HEK293T (cell line): ENCODE measurements at regions not wholly inside any gene's neighbourhood (a gene's known extent, or its start where the extent isn't known, plus 50 kb on each side); places are given as distances from the start of the nearest gene placed in this dataset.

Source experiments
- ARNT ChIP-seq: fragments of 450-650 bp; IDR thresholded peaks from 2 replicates; pipeline ENCODE4 v1.6.1; 2017; ENCODE audit warnings: mild to moderate bottlenecking
- BHLHE40 ChIP-seq: fragments of 450-650 bp; IDR thresholded peaks from 2 replicates; pipeline ENCODE4 v1.6.1; 2016; ENCODE audit warnings: mild to moderate bottlenecking, moderate library complexity, borderline replicate concordance
- ELF4 ChIP-seq: fragments of 450-650 bp; IDR thresholded peaks from 2 replicates; pipeline ENCODE4 v1.6.1; 2017; ENCODE audit warnings: antibody characterized with exemption
- FOXM1 ChIP-seq: fragments of 450-650 bp; IDR thresholded peaks from 2 replicates; pipeline ENCODE4 v1.6.1; 2017; ENCODE audit warnings: mild to moderate bottlenecking, borderline replicate concordance
- HDGF ChIP-seq: fragments of 450-650 bp; IDR thresholded peaks from 2 replicates; pipeline ENCODE4 v1.6.1; 2017; ENCODE audit warnings: antibody characterized with exemption, borderline replicate concordance
- L3MBTL2 ChIP-seq: fragments of 450-650 bp; conservative IDR thresholded peaks from 2 replicates; pipeline ENCODE4 v1.6.1; 2016; ENCODE audit warnings: mild to moderate bottlenecking
- NFRKB ChIP-seq: fragments of 450-650 bp; IDR thresholded peaks from 2 replicates; pipeline ENCODE4 v1.6.1; 2016; ENCODE audit warnings: mild to moderate bottlenecking, moderate library complexity
- SUZ12 ChIP-seq: fragments of 450-650 bp; IDR thresholded peaks from 2 replicates; pipeline ENCODE4 v1.6.1; 2016; ENCODE audit warnings: mild to moderate bottlenecking
- ZNF384 ChIP-seq: fragments of 450-650 bp; IDR thresholded peaks from 2 replicates; pipeline ENCODE4 v1.6.1; 2016

DNA sequence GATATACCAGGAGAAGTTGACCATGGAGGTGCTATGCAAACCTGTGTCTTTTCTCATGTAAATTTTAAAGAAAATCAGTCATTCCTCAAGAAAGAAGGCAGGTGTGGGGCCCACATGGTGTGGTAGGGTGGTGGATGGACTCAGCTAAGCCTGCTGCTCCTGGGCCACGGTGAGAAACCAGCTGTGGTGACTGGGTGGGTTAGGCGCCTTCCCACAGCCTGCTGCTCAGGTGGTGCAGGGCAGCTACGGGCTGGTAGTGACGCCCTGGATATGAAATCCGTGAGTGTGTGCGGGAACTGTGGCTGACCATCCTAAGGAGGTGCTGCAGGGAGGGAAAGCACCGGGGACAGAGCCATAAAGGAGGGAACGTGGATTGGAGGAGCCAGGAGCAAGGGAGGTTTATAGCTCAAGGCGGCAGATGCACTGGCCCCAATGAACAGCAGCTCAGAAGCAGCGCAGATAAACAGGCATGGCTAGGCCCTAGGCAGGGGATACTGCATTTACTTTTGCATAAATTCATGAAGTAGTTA lies 408.8 kb downstream of the FUT8 start:
- no peak for TF ChIP-seq NFRKB
- TF ChIP-seq BHLHE40 = no peak
- no peak for TF ChIP-seq FOXM1
- no peak for TF ChIP-seq HDGF
- TF ChIP-seq L3MBTL2 = no peak
- TF ChIP-seq ZNF384 = no peak
- TF ChIP-seq ARNT = no peak
- TF ChIP-seq SUZ12 = no peak
- no peak for TF ChIP-seq ELF4
